HG03108 (cell line): ENCODE measurements at regions not wholly inside any gene's neighbourhood (a gene's known extent, or its start where the extent isn't known, plus 50 kb on each side); places are given as distances from the start of the nearest gene placed in this dataset.

ENCODE experiments used
- ATAC-seq: cut with Tn5 transposase; IDR thresholded peaks from one replicate; pipeline ENCODE4 v1.9.1; 2021; ENCODE audit warnings: moderate library complexity; ENCODE audit not compliant: unreplicated experiment

GRCh38 chr7:145005601-145006000 lies 169.7 kb upstream of the TPK1 start:
- ATAC-seq = no peak

- no peak for ATAC-seq
These were observed 161.7 kb upstream of the TPK1 start for GRCh38 chr7:144997512-144997911.

- ATAC-seq = no peak
These were observed 159.6 kb upstream of the TPK1 start for GRCh38 chr7:144995495-144995894.

- no peak for ATAC-seq
These were observed 155.2 kb upstream of the TPK1 start for GRCh38 chr7:144991041-144991440.

- ATAC-seq = no peak
These were observed 151.8 kb upstream of the TPK1 start for GRCh38 chr7:144987686-144988085.

GRCh38 chr7:144982133-144982532 lies 146.3 kb upstream of the TPK1 start:
- no peak for ATAC-seq

GRCh38 chr7:144975882-144976281 lies 140.0 kb upstream of the TPK1 start:
- ATAC-seq = no peak

- no peak for ATAC-seq
These were observed 133.9 kb upstream of the TPK1 start for GRCh38 chr7:144969787-144970186.

- ATAC-seq = no peak
These were observed 124.9 kb upstream of the TPK1 start for GRCh38 chr7:144960763-144961162.

- ATAC-seq = no peak
These were observed 122.1 kb upstream of the TPK1 start for GRCh38 chr7:144957998-144958397.

- no peak for ATAC-seq
These were observed 119.6 kb upstream of the TPK1 start for GRCh38 chr7:144955422-144955821.

- ATAC-seq = no peak
These were observed 105.3 kb upstream of the TPK1 start for GRCh38 chr7:144941127-144941526.

- ATAC-seq = no peak
These were observed 101.3 kb upstream of the TPK1 start for GRCh38 chr7:144937199-144937598.

- ATAC-seq = no peak
These were observed 100.5 kb upstream of the TPK1 start for GRCh38 chr7:144936314-144936713.

GRCh38 chr7:144910411-144910810 lies 74.6 kb upstream of the TPK1 start:
- no peak for ATAC-seq

- no peak for ATAC-seq
These were observed 73.2 kb upstream of the TPK1 start for GRCh38 chr7:144908943-144909556.

- ATAC-seq = no peak
These were observed 72.5 kb upstream of the TPK1 start for GRCh38 chr7:144908324-144908723.

- ATAC-seq = peak; percentile 76
These were observed 71.7 kb upstream of the TPK1 start for GRCh38 chr7:144907577-144907976.

GRCh38 chr7:144903201-144903600 lies 67.3 kb upstream of the TPK1 start:
- ATAC-seq = no peak

- no peak for ATAC-seq
These were observed 56.9 kb upstream of the TPK1 start for GRCh38 chr7:144892761-144893160.
